Cardiac muscle cell (in vitro differentiated cells and primary cell): ENCODE measurements at regions not wholly inside any gene's neighbourhood (a gene's known extent, or its start where the extent isn't known, plus 50 kb on each side); places are given as distances from the start of the nearest gene placed in this dataset.
"Not testable (repeated sequence)": the region's sequence is repeated elsewhere in the genome, so short reads cannot be mapped to it uniquely, and the experiment has no call there.

Experiments used
- DNase-seq, 2 donors: peaks; one replicate each; pipeline versions ENCODE4 v3.0.0 to v3.0.0-alpha.2; 2010 to 2017; ENCODE audit warnings: low read depth in 1 of 2, low spot score in 1 of 2
- H3K27ac ChIP-seq: fragments of 200-600 bp; sonication (generic); 2 replicates; pipeline ENCODE4 v1.5.1; 2016
- H3K27me3 ChIP-seq: fragments of 200-600 bp; sonication (generic); 2 replicates; pipeline ENCODE4 v1.6.0; 2016; ENCODE audit warnings: control low read depth
- H3K36me3 ChIP-seq: fragments of 200-600 bp; sonication (generic); 2 replicates; pipeline ENCODE4 v1.5.1; 2016; ENCODE audit warnings: control low read depth
- H3K4me1 ChIP-seq: fragments of 200-600 bp; sonication (generic); 2 replicates; pipeline ENCODE4 v1.8.1; 2017; ENCODE audit warnings: low read depth, mild to moderate bottlenecking, mixed run types
- H3K4me3 ChIP-seq: fragments of 200-600 bp; sonication (generic); 2 replicates; pipeline ENCODE4 v1.5.1; 2016; ENCODE audit warnings: mild to moderate bottlenecking
- H3K9me3 ChIP-seq: fragments of 200-600 bp; sonication (generic); 2 replicates; pipeline ENCODE4 v1.5.1; 2017; ENCODE audit warnings: low read depth, mild to moderate bottlenecking, control low read depth
- CTCF ChIP-seq: IDR thresholded peaks from 2 replicates; pipeline ENCODE4 v1.5.1; 2012; ENCODE audit warnings: low read depth, mild to moderate bottlenecking, low read length

DNA sequence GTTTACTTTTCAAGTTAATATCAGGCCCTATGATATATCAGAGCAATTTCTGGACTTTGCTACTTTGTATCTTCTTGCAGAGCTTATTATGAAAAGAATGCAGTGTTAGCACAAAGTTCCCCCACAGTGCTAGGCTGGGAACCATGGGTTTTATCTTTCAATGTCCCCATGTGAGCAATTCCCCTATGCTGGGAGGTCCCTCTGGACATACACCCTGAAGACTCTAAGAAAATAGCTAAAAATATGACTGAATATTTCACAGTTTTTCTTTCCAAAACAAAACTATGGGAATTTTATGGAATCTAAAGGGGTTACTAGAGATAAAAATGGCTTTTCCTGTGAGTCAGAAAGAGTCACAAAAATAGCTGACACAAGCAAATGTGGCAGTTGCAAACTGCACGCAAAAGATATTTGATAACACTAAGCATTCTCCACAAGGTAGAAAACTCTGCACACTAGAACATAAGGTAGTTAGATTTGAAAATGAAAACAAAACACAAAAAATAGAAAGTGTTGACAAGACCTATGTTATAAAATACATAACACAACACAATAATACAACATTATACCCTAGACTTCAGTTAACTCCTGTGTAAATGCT lies 487.5 kb upstream of the GRIN3A start:
- no peaks in the 10 kb centered on the region for H3K36me3 ChIP-seq
- no peak for DNase-seq
- no peaks in the 10 kb centered on the region for H3K9me3 ChIP-seq
- no peaks in the 10 kb centered on the region for H3K4me1 ChIP-seq
- H3K27ac ChIP-seq = no peak overlapping the region
- no peak for TF ChIP-seq CTCF
- H3K4me3 ChIP-seq = no peak overlapping the region
- no peaks in the 10 kb centered on the region for H3K27me3 ChIP-seq

DNA sequence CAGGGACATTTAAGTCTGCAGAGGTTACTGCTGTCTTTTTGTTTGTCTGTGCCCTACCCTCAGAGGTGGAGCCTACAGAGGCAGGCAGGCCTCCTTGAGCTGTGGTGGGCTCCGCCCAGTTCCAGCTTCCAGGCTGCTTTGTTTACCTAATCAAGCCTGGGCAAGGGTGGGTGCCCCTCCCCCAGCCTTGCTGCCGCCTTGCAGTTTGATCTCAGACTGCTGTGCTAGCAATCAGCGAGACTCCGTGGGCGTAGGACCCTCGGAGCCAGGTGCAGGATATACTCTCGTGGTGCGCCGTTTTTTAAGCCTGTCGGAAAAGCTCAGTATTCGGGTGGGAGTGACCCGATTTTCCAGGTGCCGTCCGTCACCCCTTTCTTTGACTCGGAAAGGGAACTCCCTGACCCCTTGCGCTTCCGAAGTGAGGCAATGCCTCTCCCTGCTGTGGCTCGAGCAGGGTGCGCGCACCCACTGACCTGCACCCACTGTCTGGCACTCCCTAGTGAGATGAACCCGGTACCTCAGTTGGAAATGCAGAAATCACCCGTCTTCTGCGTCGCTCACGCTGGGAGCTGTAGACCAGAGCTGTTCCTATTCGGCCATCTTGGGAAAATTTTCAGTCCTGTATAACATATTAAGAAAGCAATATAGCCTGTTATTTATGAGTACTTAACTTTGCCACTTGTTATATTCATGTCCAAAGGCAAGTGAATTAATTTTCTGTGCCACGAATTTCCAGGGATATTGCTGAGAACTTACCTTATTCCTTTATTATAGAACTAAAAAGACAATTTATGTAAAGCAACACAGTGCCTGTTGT lies 485.1 kb upstream of the GRIN3A start:
- not testable (repeated sequence) for DNase-seq, H3K4me3 ChIP-seq, H3K4me1 ChIP-seq, H3K27ac ChIP-seq, H3K27me3 ChIP-seq, H3K36me3 ChIP-seq, H3K9me3 ChIP-seq

GRCh38 chr9:102209176-102209575 lies 470.7 kb upstream of the GRIN3A start:
- TF ChIP-seq CTCF = no peak
- Histone ChIP-seq H3K4me1 (no peaks in the 10 kb centered on the region), H3K9me3 (no peaks in the 10 kb centered on the region), H3K27ac (no peak overlapping the region), H3K36me3 (no peaks in the 10 kb centered on the region), H3K4me3 (no peak overlapping the region), H3K27me3 (no peaks in the 10 kb centered on the region)
- no peak for DNase-seq

- DNase-seq = no peak
- Histone ChIP-seq H3K27ac (no peak overlapping the region), H3K9me3 (no peaks in the 10 kb centered on the region), H3K4me1 (no peaks in the 10 kb centered on the region), H3K27me3 (no peaks in the 10 kb centered on the region), H3K36me3 (no peaks in the 10 kb centered on the region), H3K4me3 (no peak overlapping the region)
- TF ChIP-seq CTCF = no peak
Observed at GRCh38 chr9:102206432-102206831, 468.0 kb upstream of the GRIN3A start.

DNA sequence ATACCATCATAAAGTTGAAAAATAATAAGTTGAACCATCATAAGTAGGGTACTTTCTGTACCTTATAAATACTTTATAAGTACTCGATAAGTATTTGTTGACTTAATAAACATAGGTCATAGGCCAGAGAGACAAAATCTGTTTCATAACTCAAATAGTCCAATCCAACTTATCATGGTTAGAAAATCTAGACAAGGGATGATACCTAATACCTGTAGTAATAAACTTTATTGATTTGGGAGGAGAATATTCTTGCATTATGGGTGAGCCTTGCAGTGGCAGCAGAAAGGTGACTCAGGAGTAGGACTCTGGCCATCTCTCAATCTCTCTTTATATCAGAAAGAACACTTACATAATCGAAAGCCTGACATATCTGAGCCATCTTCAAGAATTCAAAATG lies 466.8 kb upstream of the GRIN3A start:
- no peak for DNase-seq
- no peak overlapping the region for H3K4me3 ChIP-seq
- H3K27ac ChIP-seq = no peak overlapping the region
- no peak for TF ChIP-seq CTCF
- no peaks in the 10 kb centered on the region for H3K9me3 ChIP-seq
- no peaks in the 10 kb centered on the region for H3K36me3 ChIP-seq
- H3K4me1 ChIP-seq = no peaks in the 10 kb centered on the region
- no peaks in the 10 kb centered on the region for H3K27me3 ChIP-seq

GRCh38 chr9:102202126-102202525 lies 463.7 kb upstream of the GRIN3A start:
- Histone ChIP-seq H3K9me3 (no peaks in the 10 kb centered on the region), H3K27ac (no peak overlapping the region), H3K4me3 (no peak overlapping the region), H3K27me3 (no peaks in the 10 kb centered on the region), H3K4me1 (no peaks in the 10 kb centered on the region), H3K36me3 (no peaks in the 10 kb centered on the region)
- DNase-seq = no peak
- TF ChIP-seq CTCF = no peak
